ENCODE measurements at regions not wholly inside any gene's neighbourhood (a gene's known extent, or its start where the extent isn't known, plus 50 kb on each side); places are given as distances from the start of the nearest gene placed in this dataset.
"Not testable (repeated sequence)": the region's sequence is repeated elsewhere in the genome, so short reads cannot be mapped to it uniquely, and the experiment has no call there.

DNA sequence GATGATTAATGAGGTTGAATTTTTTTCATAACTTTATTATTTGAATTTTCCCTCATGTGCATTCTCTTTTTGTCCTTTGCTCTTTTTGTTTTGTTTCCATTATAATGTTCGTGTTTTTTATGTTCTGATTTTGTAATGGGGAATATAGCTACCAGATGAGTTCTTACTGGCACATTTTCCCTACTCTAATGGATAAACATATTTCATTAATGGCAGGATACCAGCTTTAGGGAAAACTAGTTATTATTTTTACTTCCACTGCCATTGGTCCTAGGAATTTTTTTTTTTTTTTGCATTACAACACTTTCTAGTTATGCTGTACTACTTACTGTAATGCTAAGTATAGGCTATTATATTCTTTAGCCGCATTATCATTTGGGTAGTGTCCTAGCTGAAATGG, 286.3 kb downstream of the SPRY1 start:
- peaks cover 4% of the 10 kb centered on the region for H3K36me3 ChIP-seq (ENCODE audit: control insufficient read depth, insufficient read depth, low read length)
- H3K4me1 ChIP-seq (ENCODE audit: control insufficient read depth, insufficient read depth, low read length), result no peaks in the 10 kb centered on the region
- H3K27me3 ChIP-seq (ENCODE audit: control insufficient read depth, insufficient read depth, low read length), result no peaks in the 10 kb centered on the region
- WGBS (ENCODE audit: insufficient coverage), result no CpG with 5 or more reads among the region's 2 CpGs
- H3K27ac ChIP-seq (ENCODE audit: low read length), result no peak overlapping the region
- H3K9me3 ChIP-seq (replicated peaks; ENCODE audit: control insufficient read depth, low read depth, low read length), result peaks cover 7% of the 10 kb centered on the region
- peak; percentile 64 for DNase-seq
- H3K4me3 ChIP-seq (ENCODE audit: low read length), result no peak overlapping the region

GRCh38 chr4:123684937-123685336, 288.3 kb downstream of the SPRY1 start:
- not testable (repeated sequence) for H3K4me1 ChIP-seq (ENCODE audit: control insufficient read depth, insufficient read depth, low read length); H3K27me3 ChIP-seq (ENCODE audit: control insufficient read depth, insufficient read depth, low read length); H3K36me3 ChIP-seq (ENCODE audit: control insufficient read depth, insufficient read depth, low read length); H3K4me3 ChIP-seq (ENCODE audit: low read length); DNase-seq; H3K27ac ChIP-seq (ENCODE audit: low read length)
- H3K9me3 ChIP-seq (replicated peaks; ENCODE audit: control insufficient read depth, low read depth, low read length), result peaks cover 11% of the 10 kb centered on the region
- 93% methylated on average over 19 of the region's 26 CpGs for WGBS (ENCODE audit: insufficient coverage)

DNA sequence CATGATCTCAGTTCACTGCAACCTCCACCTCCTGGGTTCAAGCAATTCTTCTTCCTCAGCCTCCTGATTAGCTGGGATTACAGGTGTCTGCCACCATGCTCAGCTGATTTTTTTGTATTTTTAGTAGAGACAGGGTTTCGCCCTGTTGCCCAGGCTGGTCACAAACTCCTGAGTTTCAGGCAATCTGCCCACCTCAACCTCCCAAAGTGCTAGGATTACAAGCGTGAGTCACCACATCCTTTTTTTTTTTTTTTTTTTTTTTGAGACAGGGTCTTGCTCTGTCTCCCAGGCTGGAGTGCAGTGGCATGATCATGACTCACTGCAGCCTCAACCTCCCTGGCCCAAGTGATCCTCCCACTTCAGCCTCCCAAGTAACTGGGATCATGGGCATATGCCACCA, 298.9 kb downstream of the SPRY1 start:
- H3K9me3 ChIP-seq (replicated peaks; ENCODE audit: control insufficient read depth, low read depth, low read length); H3K27ac ChIP-seq (ENCODE audit: low read length); DNase-seq; H3K4me3 ChIP-seq (ENCODE audit: low read length); H3K27me3 ChIP-seq (ENCODE audit: control insufficient read depth, insufficient read depth, low read length); H3K4me1 ChIP-seq (ENCODE audit: control insufficient read depth, insufficient read depth, low read length); H3K36me3 ChIP-seq (ENCODE audit: control insufficient read depth, insufficient read depth, low read length): not testable (repeated sequence)
- no CpG with 5 or more reads among the region's 2 CpGs for WGBS (ENCODE audit: insufficient coverage)

- WGBS (ENCODE audit: insufficient coverage), result no CpG with 5 or more reads among the region's 2 CpGs
- Histone ChIP-seq H3K4me1 (ENCODE audit: control insufficient read depth, insufficient read depth, low read length) (peaks cover 10% of the 10 kb centered on the region), H3K27me3 (ENCODE audit: control insufficient read depth, insufficient read depth, low read length) (no peaks in the 10 kb centered on the region), H3K36me3 (ENCODE audit: control insufficient read depth, insufficient read depth, low read length) (no peaks in the 10 kb centered on the region), H3K27ac (ENCODE audit: low read length) (no peak overlapping the region), H3K9me3 (replicated peaks; ENCODE audit: control insufficient read depth, low read depth, low read length) (no peaks in the 10 kb centered on the region), H3K4me3 (ENCODE audit: low read length) (no peak overlapping the region)
- DNase-seq, result no peak
Measured at GRCh38 chr4:123696687-123697086, 300.1 kb downstream of the SPRY1 start.

DNA sequence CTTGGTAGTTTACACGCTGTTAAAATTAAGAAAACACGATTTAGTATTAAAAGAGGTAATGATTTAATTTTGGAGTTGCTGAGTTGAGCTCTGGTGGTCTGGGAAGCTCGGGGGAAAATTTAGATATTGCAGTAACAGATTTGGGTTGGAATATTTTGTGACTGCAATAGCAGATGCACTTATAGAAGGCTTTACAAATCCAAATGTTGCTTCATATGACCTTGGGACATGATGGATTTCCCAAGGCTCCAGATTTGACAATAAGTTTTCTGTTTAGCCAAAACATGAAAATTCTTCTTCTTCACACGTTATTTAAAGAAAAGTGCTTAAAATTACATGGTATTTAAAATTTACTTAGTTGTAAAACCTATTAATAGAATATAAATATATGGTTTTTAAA, 302.0 kb downstream of the SPRY1 start:
- H3K36me3 ChIP-seq (ENCODE audit: control insufficient read depth, insufficient read depth, low read length), result no peaks in the 10 kb centered on the region
- H3K9me3 ChIP-seq (replicated peaks; ENCODE audit: control insufficient read depth, low read depth, low read length), result no peaks in the 10 kb centered on the region
- WGBS (ENCODE audit: insufficient coverage), result 33% methylated on average over 3 of the region's 4 CpGs
- H3K27me3 ChIP-seq (ENCODE audit: control insufficient read depth, insufficient read depth, low read length), result no peaks in the 10 kb centered on the region
- H3K4me3 ChIP-seq (ENCODE audit: low read length), result no peak overlapping the region
- DNase-seq, result peak; percentile 53
- peaks cover 12% of the 10 kb centered on the region for H3K4me1 ChIP-seq (ENCODE audit: control insufficient read depth, insufficient read depth, low read length)
- peak overlapping the region; percentile 52 for H3K27ac ChIP-seq (ENCODE audit: low read length)

GRCh38 chr4:123699880-123700771, 303.5 kb downstream of the SPRY1 start:
- WGBS (ENCODE audit: insufficient coverage), result 23% methylated on average over 2 of the region's 6 CpGs
- Histone ChIP-seq H3K4me3 (ENCODE audit: low read length) (peak overlapping the region; percentile 18), H3K27ac (ENCODE audit: low read length) (peak overlapping the region; percentile 95), H3K36me3 (ENCODE audit: control insufficient read depth, insufficient read depth, low read length) (no peaks in the 10 kb centered on the region), H3K9me3 (replicated peaks; ENCODE audit: control insufficient read depth, low read depth, low read length) (no peaks in the 10 kb centered on the region), H3K4me1 (ENCODE audit: control insufficient read depth, insufficient read depth, low read length) (peaks cover 12% of the 10 kb centered on the region), H3K27me3 (ENCODE audit: control insufficient read depth, insufficient read depth, low read length) (no peaks in the 10 kb centered on the region)
- peak; percentile 87 for DNase-seq

- Histone ChIP-seq H3K27me3 (ENCODE audit: control insufficient read depth, insufficient read depth, low read length) (no peaks in the 10 kb centered on the region), H3K9me3 (replicated peaks; ENCODE audit: control insufficient read depth, low read depth, low read length) (no peaks in the 10 kb centered on the region), H3K27ac (ENCODE audit: low read length) (peak overlapping the region; percentile 95), H3K4me1 (ENCODE audit: control insufficient read depth, insufficient read depth, low read length) (peaks cover 12% of the 10 kb centered on the region), H3K4me3 (ENCODE audit: low read length) (no peak overlapping the region), H3K36me3 (ENCODE audit: control insufficient read depth, insufficient read depth, low read length) (no peaks in the 10 kb centered on the region)
- DNase-seq, result peak; percentile 38
- WGBS (ENCODE audit: insufficient coverage), result no CpG with 5 or more reads among the region's 1 CpG
Measured at GRCh38 chr4:123701131-123701575, 304.6 kb downstream of the SPRY1 start.

GRCh38 chr4:123705419-123705818, 308.8 kb downstream of the SPRY1 start:
- WGBS (ENCODE audit: insufficient coverage), result no CpG with 5 or more reads among the region's 6 CpGs
- DNase-seq, result no peak
- no peak overlapping the region for H3K4me3 ChIP-seq (ENCODE audit: low read length)
- no peaks in the 10 kb centered on the region for H3K27me3 ChIP-seq (ENCODE audit: control insufficient read depth, insufficient read depth, low read length)
- peaks cover 13% of the 10 kb centered on the region for H3K9me3 ChIP-seq (replicated peaks; ENCODE audit: control insufficient read depth, low read depth, low read length)
- H3K36me3 ChIP-seq (ENCODE audit: control insufficient read depth, insufficient read depth, low read length), result peaks cover 10% of the 10 kb centered on the region
- no peak overlapping the region for H3K27ac ChIP-seq (ENCODE audit: low read length)
- peaks cover 5% of the 10 kb centered on the region for H3K4me1 ChIP-seq (ENCODE audit: control insufficient read depth, insufficient read depth, low read length)

DNA sequence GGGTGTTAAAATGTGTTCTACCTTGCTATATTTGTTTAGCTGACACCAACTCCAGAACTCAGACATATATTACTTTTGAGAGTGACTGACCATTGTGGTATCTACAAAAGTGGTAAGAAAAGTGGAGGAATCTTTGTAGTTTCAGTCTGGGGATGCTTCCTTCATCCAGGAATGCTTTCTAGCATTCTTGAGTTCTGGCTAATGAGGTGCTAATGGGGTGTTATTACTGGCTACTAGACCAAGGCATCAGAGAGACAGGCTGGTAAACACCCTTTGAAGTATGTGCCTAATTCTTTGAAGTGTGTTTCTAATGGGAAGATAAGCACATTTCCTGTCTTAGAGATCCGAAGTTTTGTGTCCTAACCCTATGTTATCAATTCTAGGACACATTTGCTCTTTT, 310.4 kb downstream of the SPRY1 start:
- peaks cover 13% of the 10 kb centered on the region for H3K9me3 ChIP-seq (replicated peaks; ENCODE audit: control insufficient read depth, low read depth, low read length)
- no peak overlapping the region for H3K4me3 ChIP-seq (ENCODE audit: low read length)
- peaks cover 10% of the 10 kb centered on the region for H3K36me3 ChIP-seq (ENCODE audit: control insufficient read depth, insufficient read depth, low read length)
- no peak for DNase-seq
- H3K27me3 ChIP-seq (ENCODE audit: control insufficient read depth, insufficient read depth, low read length), result no peaks in the 10 kb centered on the region
- no peak overlapping the region for H3K27ac ChIP-seq (ENCODE audit: low read length)
- no peaks in the 10 kb centered on the region for H3K4me1 ChIP-seq (ENCODE audit: control insufficient read depth, insufficient read depth, low read length)
- WGBS (ENCODE audit: insufficient coverage), result no CpG with 5 or more reads among the region's 1 CpG

DNA sequence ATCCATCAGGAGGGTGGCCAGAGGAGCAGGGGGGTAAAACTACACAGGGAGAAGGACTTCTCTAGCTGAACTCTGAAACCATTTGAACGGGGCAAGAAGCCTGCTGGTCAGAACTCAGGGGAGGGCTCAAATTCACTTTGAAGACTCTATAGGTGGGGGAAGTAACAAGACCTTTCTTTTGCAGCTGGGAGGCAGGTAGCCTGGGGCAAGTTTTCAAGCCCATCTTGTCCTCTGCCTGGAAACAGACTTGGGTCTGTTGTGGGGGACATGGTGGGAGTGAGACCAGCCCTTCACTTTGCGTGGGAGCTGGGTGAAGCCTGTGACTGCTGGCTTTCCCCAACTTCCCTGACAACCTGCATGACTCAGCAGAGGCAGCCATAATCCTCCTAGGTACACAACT, 312.3 kb downstream of the SPRY1 start:
- WGBS (ENCODE audit: insufficient coverage), result 96% methylated on average over 2 of the region's 2 CpGs
- no peak for DNase-seq
- Histone ChIP-seq H3K27me3 (ENCODE audit: control insufficient read depth, insufficient read depth, low read length) (no peaks in the 10 kb centered on the region), H3K36me3 (ENCODE audit: control insufficient read depth, insufficient read depth, low read length) (peaks cover 10% of the 10 kb centered on the region), H3K27ac (ENCODE audit: low read length) (no peak overlapping the region), H3K4me3 (ENCODE audit: low read length) (no peak overlapping the region), H3K4me1 (ENCODE audit: control insufficient read depth, insufficient read depth, low read length) (no peaks in the 10 kb centered on the region), H3K9me3 (replicated peaks; ENCODE audit: control insufficient read depth, low read depth, low read length) (peaks cover 19% of the 10 kb centered on the region)

All from muscle of leg (tissue), 3 donors.